NB4 (cell line): ENCODE measurements at regions not wholly inside any gene's neighbourhood (a gene's known extent, or its start where the extent isn't known, plus 50 kb on each side); places are given as distances from the start of the nearest gene placed in this dataset.

Source experiments
- POLR2A ChIP-seq: IDR thresholded peaks from 2 replicates; pipeline ENCODE4 v1.6.1; 2011; ENCODE audit warnings: mild to moderate bottlenecking; ENCODE audit not compliant: insufficient read length; ENCODE audit errors: extremely low read depth
- TF ChIP-seq, protein P1 (sequence below): IDR thresholded peaks from one replicate; pipeline ENCODE4 v1.5.1; 2012; ENCODE audit warnings: low read depth, low read length
- TF ChIP-seq, protein P2 (sequence below): IDR thresholded peaks from 2 replicates; pipeline ENCODE4 v1.6.1; 2011; ENCODE audit warnings: low read depth, low read length

DNA sequence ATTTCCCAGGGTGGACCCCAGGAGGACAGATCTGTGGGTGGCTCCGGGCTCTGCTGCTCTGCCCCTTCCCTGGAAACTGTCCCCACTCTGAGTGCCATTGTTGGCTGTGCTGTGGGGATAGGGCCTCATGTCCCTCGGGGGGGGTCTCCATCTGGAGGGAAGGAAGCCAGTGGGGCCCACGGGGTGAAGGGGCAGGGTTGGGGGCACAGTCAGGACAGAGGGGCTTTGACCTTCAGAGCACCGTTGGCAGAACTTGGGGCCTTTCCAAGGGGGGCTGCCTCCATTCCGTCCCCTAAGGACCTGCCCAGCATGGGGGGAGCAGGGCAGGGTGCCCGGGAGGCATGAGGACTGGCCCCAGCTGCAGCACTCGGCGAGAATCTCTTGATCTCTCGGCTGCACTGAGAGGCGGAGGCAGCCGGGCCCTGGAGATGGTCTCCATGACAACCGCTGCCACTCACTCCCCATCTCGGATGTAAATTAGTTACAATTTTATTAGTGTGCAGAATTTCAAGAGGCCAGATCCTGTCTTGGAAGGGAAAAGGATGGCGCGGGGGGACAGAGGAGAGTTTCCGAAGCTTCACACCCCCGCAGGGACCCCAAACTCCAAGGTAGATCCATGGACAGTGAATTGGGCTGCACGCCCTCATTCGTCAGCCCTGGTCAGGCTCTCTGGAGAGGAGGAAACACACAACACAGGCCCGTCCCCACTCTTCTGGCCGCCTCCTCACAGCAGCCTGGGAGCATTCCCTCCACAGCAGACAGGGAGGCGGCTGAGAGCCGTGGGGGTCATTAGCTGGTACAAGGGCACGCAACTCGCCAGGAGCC is 216.2 kb upstream of the IER5L start:
- TF ChIP-seq, protein P1, sequence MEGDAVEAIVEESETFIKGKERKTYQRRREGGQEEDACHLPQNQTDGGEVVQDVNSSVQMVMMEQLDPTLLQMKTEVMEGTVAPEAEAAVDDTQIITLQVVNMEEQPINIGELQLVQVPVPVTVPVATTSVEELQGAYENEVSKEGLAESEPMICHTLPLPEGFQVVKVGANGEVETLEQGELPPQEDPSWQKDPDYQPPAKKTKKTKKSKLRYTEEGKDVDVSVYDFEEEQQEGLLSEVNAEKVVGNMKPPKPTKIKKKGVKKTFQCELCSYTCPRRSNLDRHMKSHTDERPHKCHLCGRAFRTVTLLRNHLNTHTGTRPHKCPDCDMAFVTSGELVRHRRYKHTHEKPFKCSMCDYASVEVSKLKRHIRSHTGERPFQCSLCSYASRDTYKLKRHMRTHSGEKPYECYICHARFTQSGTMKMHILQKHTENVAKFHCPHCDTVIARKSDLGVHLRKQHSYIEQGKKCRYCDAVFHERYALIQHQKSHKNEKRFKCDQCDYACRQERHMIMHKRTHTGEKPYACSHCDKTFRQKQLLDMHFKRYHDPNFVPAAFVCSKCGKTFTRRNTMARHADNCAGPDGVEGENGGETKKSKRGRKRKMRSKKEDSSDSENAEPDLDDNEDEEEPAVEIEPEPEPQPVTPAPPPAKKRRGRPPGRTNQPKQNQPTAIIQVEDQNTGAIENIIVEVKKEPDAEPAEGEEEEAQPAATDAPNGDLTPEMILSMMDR = no peak
- TF ChIP-seq, protein P2, sequence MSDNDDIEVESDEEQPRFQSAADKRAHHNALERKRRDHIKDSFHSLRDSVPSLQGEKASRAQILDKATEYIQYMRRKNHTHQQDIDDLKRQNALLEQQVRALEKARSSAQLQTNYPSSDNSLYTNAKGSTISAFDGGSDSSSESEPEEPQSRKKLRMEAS = no peak
- no peak for TF ChIP-seq POLR2A
